Lower lobe of right lung (tissue), 2 donors: ENCODE measurements at regions not wholly inside any gene's neighbourhood (a gene's known extent, or its start where the extent isn't known, plus 50 kb on each side); places are given as distances from the start of the nearest gene placed in this dataset.
"Not testable (repeated sequence)": the region's sequence is repeated elsewhere in the genome, so short reads cannot be mapped to it uniquely, and the experiment has no call there.

Source experiments
- ATAC-seq, 2 donors: fragments of 200-7000 bp; cut with Tn5 transposase; one replicate each; pipeline ENCODE4 v1.9.1; 2020 to 2022; ENCODE audit warnings: mild to moderate bottlenecking in 2 of 2, moderate library complexity in 2 of 2
- DNase-seq: peaks from one replicate; pipeline ENCODE4 v3.0.0-alpha.2; 2020
- H3K27ac ChIP-seq: fragments of 200-600 bp; one replicate; pipeline ENCODE4 v1.8.0; 2022
- H3K27me3 ChIP-seq: fragments of 200-600 bp; one replicate; pipeline ENCODE4 v1.8.0; 2022; ENCODE audit warnings: low read depth
- H3K36me3 ChIP-seq: fragments of 200-600 bp; one replicate; pipeline ENCODE4 v1.8.0; 2022; ENCODE audit warnings: mild to moderate bottlenecking
- H3K4me1 ChIP-seq: fragments of 200-600 bp; one replicate; pipeline ENCODE4 v1.8.0; 2022
- H3K4me3 ChIP-seq: fragments of 200-600 bp; one replicate; pipeline ENCODE4 v1.8.0; 2022; ENCODE audit warnings: mild to moderate bottlenecking
- H3K9me3 ChIP-seq: fragments of 200-600 bp; one replicate; pipeline ENCODE4 v1.8.0; 2022
- intact Hi-C: fragments of 100-400 bp; cut with DNase I; formaldehyde crosslinking; loops from one replicate; pipeline ENCODE4 v1.11.0; 2022
- donor health status: DM: no; HTN: yes; CAD: no; lungs with severe emphysema.

- H3K4me1 ChIP-seq, H3K36me3 ChIP-seq, H3K27me3 ChIP-seq, H3K9me3 ChIP-seq, intact Hi-C loops, H3K4me3 ChIP-seq, ATAC-seq, DNase-seq, H3K27ac ChIP-seq: not testable (repeated sequence)
Measured at GRCh38 chr21:9361615-9362014, 1159.8 kb upstream of the TPTE start.

GRCh38 chr21:9362309-9362708 is 1159.1 kb upstream of the TPTE start:
- ATAC-seq, H3K4me3 ChIP-seq, intact Hi-C loops, H3K27me3 ChIP-seq, H3K36me3 ChIP-seq, H3K9me3 ChIP-seq, H3K27ac ChIP-seq, H3K4me1 ChIP-seq: not testable (repeated sequence)
- peak; percentile 40 for DNase-seq

GRCh38 chr21:9365815-9366214 is 1155.6 kb upstream of the TPTE start:
- H3K27me3 ChIP-seq, H3K36me3 ChIP-seq, intact Hi-C loops, H3K4me1 ChIP-seq, H3K9me3 ChIP-seq, H3K4me3 ChIP-seq, DNase-seq, ATAC-seq, H3K27ac ChIP-seq: not testable (repeated sequence)

- H3K4me1 ChIP-seq, H3K4me3 ChIP-seq, ATAC-seq, DNase-seq, H3K27ac ChIP-seq, H3K9me3 ChIP-seq, H3K27me3 ChIP-seq, H3K36me3 ChIP-seq, intact Hi-C loops: not testable (repeated sequence)
Measured at GRCh38 chr21:9366578-9366977, 1154.8 kb upstream of the TPTE start.
